Kidney (tissue), 13 donors: ENCODE measurements at regions not wholly inside any gene's neighbourhood (a gene's known extent, or its start where the extent isn't known, plus 50 kb on each side); places are given as distances from the start of the nearest gene placed in this dataset.

ENCODE experiments used
- DNase-seq, 5 donors: peaks; one replicate each; pipeline ENCODE4 v3.0.0-alpha.2; 2013 to 2020
- FAIRE-seq: peaks from 2 replicates; lab custom pipeline; 2012; peaks lifted over from hg19 to GRCh38; lab: Jason Lieb, UNC
- H3K27ac ChIP-seq, 2 donors: one replicate each; pipeline ENCODE4 v1.7.0; 2013; ENCODE audit warnings: low read depth in 2 of 2, low read length in 2 of 2, inconsistent platforms in 1 of 2
- H3K27me3 ChIP-seq: one replicate; pipeline ENCODE4 v1.7.1; 2013; ENCODE audit warnings: low read length, inconsistent platforms; ENCODE audit not compliant: control insufficient read depth, insufficient read depth
- H3K36me3 ChIP-seq, 3 donors: one replicate each; pipeline versions ENCODE4 v1.7.0 to v1.7.1; 2013; ENCODE audit warnings: low read length in 3 of 3, control low read depth in 1 of 3, inconsistent platforms in 1 of 3; ENCODE audit not compliant: insufficient read depth in 3 of 3, control insufficient read depth in 2 of 3
- H3K4me1 ChIP-seq, 3 donors: one replicate each; pipeline versions ENCODE4 v1.7.0 to v1.7.1; 2013; ENCODE audit warnings: low read length in 3 of 3, inconsistent platforms in 1 of 3, low read depth in 1 of 3; ENCODE audit not compliant: control insufficient read depth in 2 of 3, insufficient read depth in 2 of 3
- H3K4me3 ChIP-seq, 3 donors: one replicate each; pipeline versions ENCODE4 v1.7.0 to v1.8.1; 2013; ENCODE audit warnings: low read length in 3 of 3, control low read depth in 1 of 3, inconsistent platforms in 1 of 3
- H3K9ac ChIP-seq, 3 donors: one replicate each; pipeline versions ENCODE4 v1.7.0 to v1.7.1; 2013; ENCODE audit warnings: low read length in 3 of 3, control low read depth in 1 of 3, inconsistent platforms in 1 of 3
- H3K9me3 ChIP-seq, 3 donors: one replicate each; pipeline versions ENCODE4 v1.7.0 to v1.7.1; 2013; ENCODE audit warnings: low read length in 3 of 3, control low read depth in 1 of 3, inconsistent platforms in 1 of 3; ENCODE audit not compliant: control insufficient read depth in 2 of 3, insufficient read depth in 1 of 3
- CTCF ChIP-seq: IDR thresholded peaks from 3 replicates; pipeline ENCODE4 v1.5.1; 2012; ENCODE audit warnings: mild to moderate bottlenecking, moderate library complexity, borderline replicate concordance; ENCODE audit not compliant: insufficient read depth; ENCODE audit errors: extremely low read depth
- intact Hi-C: fragments of 100-400 bp; cut with DNase I; formaldehyde crosslinking; loops from one replicate; pipeline ENCODE4 v1.11.1; 2022
- donor health status: control.
- donor health status: control.
- donor health status: control.
- donor health status: control.
- donor health status: control.
- donor health status: DM: yes; HTN: yes; CAD: no.
- donor health status: Normal renal cell carcinoma (clear cell type).

GRCh38 chr9:27722866-27723265 is 149.6 kb upstream of the C9orf72 start:
- Histone ChIP-seq H3K4me1 (peaks cover 0 to 2% (median 0%) of the 10 kb centered on the region in 3 donors), H3K27me3 (no peaks in the 10 kb centered on the region), H3K4me3 (no peak overlapping the region), H3K27ac (no peak overlapping the region), H3K9ac (no peak overlapping the region), H3K9me3 (no peaks in the 10 kb centered on the region), H3K36me3 (no peaks in the 10 kb centered on the region)
- no peak for TF ChIP-seq CTCF
- intact Hi-C loops, result loop anchor here (10.0 kb wide), 3 partner anchors 62 to 398 kb away; no protein-coding TSS in a partner anchor
- FAIRE-seq (no peak), DNase-seq (no peak)

GRCh38 chr9:27726244-27727081 is 153.2 kb upstream of the C9orf72 start:
- H3K27me3 ChIP-seq, result no peaks in the 10 kb centered on the region
- no peak overlapping the region for H3K27ac ChIP-seq
- no peak overlapping the region for H3K9ac ChIP-seq
- TF ChIP-seq CTCF, result peak; percentile 86
- intact Hi-C loops, result loop anchor here (10.0 kb wide), 3 partner anchors 58 to 402 kb away; no protein-coding TSS in a partner anchor
- no peaks in the 10 kb centered on the region for H3K36me3 ChIP-seq
- no peaks in the 10 kb centered on the region for H3K9me3 ChIP-seq
- H3K4me3 ChIP-seq, result peak overlapping the region in 1 of 3 donors; percentile 22
- DNase-seq, result peak in 4 of 5 donors; percentile 79 to 95 (median 87)
- peak; percentile 15 for FAIRE-seq
- H3K4me1 ChIP-seq, result peaks cover 0 to 2% (median 0%) of the 10 kb centered on the region in 3 donors

GRCh38 chr9:27732494-27732893 is 159.2 kb upstream of the C9orf72 start:
- H3K36me3 ChIP-seq, result no peaks in the 10 kb centered on the region
- no peak overlapping the region for H3K4me3 ChIP-seq
- no peak for TF ChIP-seq CTCF
- no peaks in the 10 kb centered on the region for H3K4me1 ChIP-seq
- FAIRE-seq (no peak), DNase-seq (no peak)
- intact Hi-C loops, result no loop called here
- no peak overlapping the region for H3K9ac ChIP-seq
- no peak overlapping the region for H3K27ac ChIP-seq
- peaks cover 0 to 3% (median 0%) of the 10 kb centered on the region in 3 donors for H3K9me3 ChIP-seq
- no peaks in the 10 kb centered on the region for H3K27me3 ChIP-seq
